Effector CD8-positive, alpha-beta T cell (primary cell): ENCODE measurements at regions not wholly inside any gene's neighbourhood (a gene's known extent, or its start where the extent isn't known, plus 50 kb on each side); places are given as distances from the start of the nearest gene placed in this dataset.

Source experiments
- DNase-seq: peaks from one replicate; lab custom pipeline; 2025; lab: John Stamatoyannopoulos, UW

DNA sequence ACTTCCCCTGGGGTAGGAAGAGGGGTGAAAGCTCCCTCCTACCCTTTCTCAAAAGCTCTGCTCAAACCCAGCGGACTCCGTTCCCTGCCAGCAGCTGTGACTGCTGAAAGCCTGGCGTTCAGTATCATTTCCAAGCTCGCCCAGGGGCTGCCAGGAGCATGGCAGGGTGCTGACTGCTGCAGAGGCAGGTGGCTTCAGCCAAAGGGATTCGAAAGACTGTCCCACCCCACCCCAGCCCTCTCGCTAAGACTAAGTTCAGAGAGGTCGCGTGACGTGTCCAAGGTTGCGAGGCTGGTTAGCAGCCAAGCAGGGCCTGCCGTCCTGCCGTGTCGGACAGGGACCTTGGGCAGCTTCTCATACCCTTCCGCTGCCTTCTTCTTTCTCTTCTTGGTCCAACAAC is 72.3 kb upstream of the RAB12 start:
- DNase-seq = no peak

- DNase-seq = no peak
Observed at GRCh38 chr18:8537400-8537799, 71.8 kb upstream of the RAB12 start.

- no peak for DNase-seq
Observed at GRCh38 chr18:8538935-8539334, 70.3 kb upstream of the RAB12 start.

GRCh38 chr18:8546677-8547076 is 62.6 kb upstream of the RAB12 start:
- no peak for DNase-seq

DNA sequence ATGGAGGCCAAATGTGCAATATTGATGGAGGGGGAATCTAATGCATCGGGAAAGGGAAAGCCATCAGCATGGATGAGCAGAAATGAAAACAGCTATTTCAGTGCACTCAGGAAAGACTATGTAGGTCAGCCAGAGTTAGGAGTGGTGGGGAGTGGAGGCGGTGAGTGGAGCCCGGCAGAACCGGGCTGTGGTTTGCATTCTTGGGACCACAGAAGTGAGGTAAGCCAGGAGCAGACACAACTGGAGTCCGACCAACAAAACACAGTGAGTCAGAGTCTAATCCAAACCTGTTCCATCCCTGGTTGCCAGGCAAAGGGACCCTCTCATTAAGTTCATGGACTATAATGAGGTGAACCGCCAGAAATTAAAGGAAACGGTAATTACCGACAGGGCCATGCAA is 61.1 kb upstream of the RAB12 start:
- no peak for DNase-seq

DNA sequence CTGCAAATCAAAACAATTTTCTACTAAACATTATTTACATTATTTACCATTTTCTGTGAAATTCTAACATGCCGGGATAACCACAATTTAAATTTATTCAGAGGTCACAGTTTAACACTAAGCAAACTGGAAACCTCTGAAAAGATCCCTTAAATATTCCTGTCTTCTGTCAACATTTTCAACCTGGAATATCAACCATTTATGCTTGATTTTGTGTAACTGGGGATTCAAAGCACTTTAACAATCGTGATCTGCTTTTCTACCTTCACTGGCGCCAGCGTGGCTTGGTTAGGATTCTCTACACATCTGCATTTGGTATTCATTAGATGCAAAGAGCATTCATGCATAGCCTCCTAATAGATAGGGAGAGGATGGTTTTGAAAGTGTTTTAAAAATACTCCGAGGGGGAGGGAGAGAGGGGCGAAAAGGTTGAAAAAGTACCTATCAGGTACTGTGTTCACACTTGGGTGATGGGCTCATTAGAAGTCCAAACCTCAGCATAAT is 59.9 kb upstream of the RAB12 start:
- no peak for DNase-seq

GRCh38 chr18:8552151-8552550 is 57.1 kb upstream of the RAB12 start:
- DNase-seq = no peak

- no peak for DNase-seq
Observed at GRCh38 chr18:8554354-8554753, 54.9 kb upstream of the RAB12 start.

GRCh38 chr18:8556424-8556823 is 52.8 kb upstream of the RAB12 start:
- DNase-seq = no peak
